ENCODE measurements at regions not wholly inside any gene's neighbourhood (a gene's known extent, or its start where the extent isn't known, plus 50 kb on each side); places are given as distances from the start of the nearest gene placed in this dataset.

DNA sequence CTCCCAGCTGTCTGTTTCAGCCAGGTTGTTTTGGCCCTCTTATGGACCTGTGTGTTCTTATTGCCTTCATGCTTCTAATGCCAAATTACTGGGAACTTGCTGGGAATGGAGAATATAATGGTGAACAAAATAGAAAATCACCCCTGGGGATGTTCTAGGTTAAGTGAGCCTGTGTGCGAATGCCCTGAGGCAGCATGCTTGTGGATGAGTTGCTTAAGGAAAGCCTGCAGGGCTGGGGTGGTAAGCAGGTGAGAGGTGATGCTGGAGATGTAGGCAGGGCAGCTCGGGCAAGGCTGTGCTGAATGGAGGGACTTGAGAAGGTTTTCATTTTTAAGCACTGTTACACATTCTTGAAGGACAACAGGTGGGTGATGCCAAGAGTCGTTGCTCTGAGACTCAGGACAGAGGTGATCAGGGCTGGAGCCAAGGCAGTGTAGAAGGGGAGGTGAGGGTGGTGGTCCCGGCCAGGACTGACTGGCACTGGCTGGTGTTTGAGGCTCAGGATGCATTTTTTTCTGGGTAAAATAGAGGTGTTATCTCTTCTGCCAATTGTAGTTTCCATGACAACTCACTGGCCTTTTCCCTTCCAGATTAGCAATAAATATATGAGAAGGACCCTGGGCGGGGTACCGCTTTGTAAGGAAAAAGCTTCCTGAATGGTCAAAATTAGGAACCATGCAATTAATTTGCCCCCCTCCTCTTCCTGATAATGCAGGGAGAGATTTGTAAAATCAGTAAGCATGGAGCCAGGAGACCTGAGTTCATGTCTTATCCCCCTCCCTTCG is 342.8 kb downstream of the ICE1 start:
- no peaks in the 10 kb centered on the region for H3K4me1 ChIP-seq
- DNase-seq (ENCODE audit: extremely low spot score) = no peak
- intact Hi-C loops (cut with DNase I) = no loop called here
- H3K27ac ChIP-seq (replicated peaks in 1 of 4) = no peak overlapping the region
- no peaks in the 10 kb centered on the region for H3K9me3 ChIP-seq
- H3K36me3 ChIP-seq = no peaks in the 10 kb centered on the region
- H3K4me3 ChIP-seq = no peak overlapping the region
- no peak for TF ChIP-seq POLR2A (IDR thresholded peaks at IDR 0.05; ENCODE audit: low read depth)
- no peak for TF ChIP-seq POLR2AphosphoS5 (IDR thresholded peaks at IDR 0.05)
- TF ChIP-seq EP300 (IDR thresholded peaks at IDR 0.05) = no peak
- TF ChIP-seq, protein P1, sequence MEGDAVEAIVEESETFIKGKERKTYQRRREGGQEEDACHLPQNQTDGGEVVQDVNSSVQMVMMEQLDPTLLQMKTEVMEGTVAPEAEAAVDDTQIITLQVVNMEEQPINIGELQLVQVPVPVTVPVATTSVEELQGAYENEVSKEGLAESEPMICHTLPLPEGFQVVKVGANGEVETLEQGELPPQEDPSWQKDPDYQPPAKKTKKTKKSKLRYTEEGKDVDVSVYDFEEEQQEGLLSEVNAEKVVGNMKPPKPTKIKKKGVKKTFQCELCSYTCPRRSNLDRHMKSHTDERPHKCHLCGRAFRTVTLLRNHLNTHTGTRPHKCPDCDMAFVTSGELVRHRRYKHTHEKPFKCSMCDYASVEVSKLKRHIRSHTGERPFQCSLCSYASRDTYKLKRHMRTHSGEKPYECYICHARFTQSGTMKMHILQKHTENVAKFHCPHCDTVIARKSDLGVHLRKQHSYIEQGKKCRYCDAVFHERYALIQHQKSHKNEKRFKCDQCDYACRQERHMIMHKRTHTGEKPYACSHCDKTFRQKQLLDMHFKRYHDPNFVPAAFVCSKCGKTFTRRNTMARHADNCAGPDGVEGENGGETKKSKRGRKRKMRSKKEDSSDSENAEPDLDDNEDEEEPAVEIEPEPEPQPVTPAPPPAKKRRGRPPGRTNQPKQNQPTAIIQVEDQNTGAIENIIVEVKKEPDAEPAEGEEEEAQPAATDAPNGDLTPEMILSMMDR (IDR thresholded peaks at IDR 0.05) = no peak
- no peaks in the 10 kb centered on the region for H3K27me3 ChIP-seq
- 84% methylated on average over 7 of the region's 7 CpGs for WGBS

DNA sequence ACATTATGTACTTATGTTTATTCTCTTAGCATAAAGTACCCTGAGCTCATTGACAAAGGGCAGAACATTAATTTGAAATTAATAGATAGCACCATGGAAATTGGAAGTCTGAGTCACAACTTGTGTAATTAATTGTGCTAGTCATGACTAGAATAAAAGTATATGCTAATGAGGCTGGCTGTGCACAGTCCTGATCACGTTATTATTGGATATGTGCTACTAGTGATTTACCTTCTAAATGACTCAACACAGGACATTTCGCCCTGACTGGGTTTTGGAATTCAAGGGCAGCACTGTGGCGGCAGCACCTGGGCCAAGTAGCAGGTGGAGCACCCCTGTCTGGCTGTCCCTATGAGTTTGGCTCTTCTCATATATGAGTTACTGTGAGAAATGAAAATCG is 341.8 kb downstream of the ICE1 start:
- intact Hi-C loops (cut with DNase I) = no loop called here

DNA sequence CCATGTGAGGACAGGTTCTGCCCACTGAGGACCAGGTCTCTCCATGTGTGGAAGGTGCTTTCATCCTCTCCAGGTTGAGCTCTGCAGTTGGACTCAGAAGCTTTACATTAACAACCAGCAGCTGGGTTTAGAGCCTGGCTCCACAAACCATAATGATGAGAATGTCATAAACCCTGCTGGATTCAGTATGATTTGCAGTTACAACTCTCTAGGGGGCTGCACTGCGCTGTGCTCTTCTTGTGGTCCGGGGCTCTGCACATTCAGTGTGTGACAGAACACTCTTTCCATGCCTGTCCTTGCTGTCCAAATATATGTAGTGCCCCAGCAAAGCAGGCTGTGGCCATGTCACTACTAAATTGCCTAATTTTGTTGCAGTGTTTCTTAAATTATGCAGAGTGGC is 334.3 kb downstream of the ICE1 start:
- Histone ChIP-seq H3K27ac (replicated peaks in 1 of 4) (no peak overlapping the region), H3K4me3 (no peak overlapping the region), H3K27me3 (no peaks in the 10 kb centered on the region), H3K36me3 (no peaks in the 10 kb centered on the region), H3K9me3 (no peaks in the 10 kb centered on the region), H3K4me1 (peaks cover 0 to 2% (median 0%) of the 10 kb centered on the region in 4 donors)
- intact Hi-C loops (cut with DNase I) = no loop called here
- DNase-seq (ENCODE audit: extremely low spot score) = peak; percentile 77
- TF ChIP-seq, protein P1 (IDR thresholded peaks at IDR 0.05) = no peak
- TF ChIP-seq EP300 (IDR thresholded peaks at IDR 0.05) = no peak
- TF ChIP-seq POLR2A (IDR thresholded peaks at IDR 0.05; ENCODE audit: low read depth) = no peak
- no peak for TF ChIP-seq POLR2AphosphoS5 (IDR thresholded peaks at IDR 0.05)
- WGBS = 79% methylated on average over 2 of the region's 2 CpGs

More for the DNA sequence above, 341.8 kb downstream of the ICE1 start:
- Histone ChIP-seq H3K27ac (replicated peaks in 1 of 4) (no peak overlapping the region), H3K4me1 (no peaks in the 10 kb centered on the region), H3K4me3 (no peak overlapping the region), H3K27me3 (no peaks in the 10 kb centered on the region), H3K9me3 (no peaks in the 10 kb centered on the region), H3K36me3 (no peaks in the 10 kb centered on the region)
- no peak for DNase-seq (ENCODE audit: extremely low spot score)
- no peak for TF ChIP-seq POLR2AphosphoS5 (IDR thresholded peaks at IDR 0.05)
- TF ChIP-seq EP300 (IDR thresholded peaks at IDR 0.05) = no peak
- TF ChIP-seq, protein P1 (IDR thresholded peaks at IDR 0.05) = no peak
- no peak for TF ChIP-seq POLR2A (IDR thresholded peaks at IDR 0.05; ENCODE audit: low read depth)
- 85% methylated on average over 4 of the region's 4 CpGs for WGBS

DNA sequence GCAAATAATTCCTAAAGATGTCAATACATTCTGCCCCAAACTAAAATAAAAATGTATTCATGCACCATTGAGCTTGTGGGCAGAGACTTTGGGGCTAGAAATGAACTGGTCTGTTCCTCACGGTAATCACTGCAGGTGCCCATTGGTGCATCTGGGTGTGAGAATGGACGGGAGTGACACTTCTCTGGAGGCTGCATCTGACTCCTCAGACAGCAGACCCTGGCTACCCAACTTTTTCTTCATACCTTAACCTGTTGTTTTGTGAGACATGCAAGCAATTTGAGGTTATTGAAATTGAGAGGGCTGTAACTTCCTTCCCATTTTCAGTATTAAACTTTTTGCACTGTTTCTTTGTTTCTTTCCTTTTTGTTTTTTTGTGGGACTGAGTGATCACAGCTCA is 333.4 kb downstream of the ICE1 start:
- no peak overlapping the region for H3K27ac ChIP-seq (replicated peaks in 1 of 4)
- TF ChIP-seq POLR2AphosphoS5 (IDR thresholded peaks at IDR 0.05) = no peak
- TF ChIP-seq EP300 (IDR thresholded peaks at IDR 0.05) = no peak
- no peak for TF ChIP-seq POLR2A (IDR thresholded peaks at IDR 0.05; ENCODE audit: low read depth)
- TF ChIP-seq, protein P1 (IDR thresholded peaks at IDR 0.05) = no peak
- H3K9me3 ChIP-seq = no peaks in the 10 kb centered on the region
- WGBS = 74% methylated on average over 2 of the region's 2 CpGs
- H3K27me3 ChIP-seq = no peaks in the 10 kb centered on the region
- no peak overlapping the region for H3K4me3 ChIP-seq
- H3K4me1 ChIP-seq = peaks cover 0 to 2% (median 0%) of the 10 kb centered on the region in 4 donors
- intact Hi-C loops (cut with DNase I) = no loop called here
- DNase-seq (ENCODE audit: extremely low spot score) = no peak
- no peaks in the 10 kb centered on the region for H3K36me3 ChIP-seq
